WTC11 (cell line): ENCODE measurements at regions not wholly inside any gene's neighbourhood (a gene's known extent, or its start where the extent isn't known, plus 50 kb on each side); places are given as distances from the start of the nearest gene placed in this dataset.
A peak's percentile ranks its signal among the peaks of the same experiment; 100 is the strongest.

Experiments used
- ATAC-seq: fragments of 200-7000 bp; cut with Tn5 transposase; 2 replicates; pipeline ENCODE4 v1.10.0; 2021; ENCODE audit warnings: mild to moderate bottlenecking, moderate library complexity
- CTCF ChIA-PET: fragments of 300-600 bp; sonication (Branson Sonifier 250); formaldehyde crosslinking; loops from one replicate; lab custom pipeline; 2021; ENCODE audit warnings: antibody characterized with exemption; lab: Charles Lee
- POLR2A ChIA-PET: fragments of 350-600 bp; sonication (Branson Sonifier 250); formaldehyde crosslinking; loops from one replicate; lab custom pipeline; 2021; ENCODE audit warnings: antibody characterized with exemption; lab: Charles Lee
- DNase-seq: peaks from one replicate; pipeline ENCODE4 v3.0.0; 2021; ENCODE audit warnings: low spot score
- H3K27ac Mint-ChIP-seq: 2 replicates; pipeline ENCODE4 v1.8.0; 2021; ENCODE audit warnings: mixed read lengths
- H3K27me3 Mint-ChIP-seq: 2 replicates; pipeline ENCODE4 v1.8.0; 2021; ENCODE audit warnings: low read depth, mild to moderate bottlenecking, moderate library complexity, mixed read lengths
- H3K36me3 Mint-ChIP-seq: 2 replicates; pipeline ENCODE4 v1.8.0; 2021; ENCODE audit warnings: mixed read lengths
- H3K4me1 Mint-ChIP-seq: 2 replicates; pipeline ENCODE4 v1.8.0; 2022; ENCODE audit warnings: mixed read lengths
- H3K4me3 Mint-ChIP-seq: 2 replicates; pipeline ENCODE4 v1.8.0; 2021; ENCODE audit warnings: mild to moderate bottlenecking, moderate library complexity, mixed read lengths
- H3K9me3 Mint-ChIP-seq: 2 replicates; pipeline ENCODE4 v1.8.0; 2021; ENCODE audit warnings: mixed read lengths
- FOXJ3 ChIP-seq: sonication (generic); formaldehyde crosslinking; IDR thresholded peaks from 2 replicates; pipeline ENCODE4 v1.9.0; 2021; ENCODE audit warnings: missing genetic modification reagents, mild to moderate bottlenecking, borderline replicate concordance
- FOXP1 ChIP-seq: sonication (generic); formaldehyde crosslinking; IDR thresholded peaks from 2 replicates; pipeline ENCODE4 v1.8.0; 2022; ENCODE audit warnings: missing genetic modification reagents, mild to moderate bottlenecking, moderate library complexity, borderline replicate concordance
- GABPB1 ChIP-seq: sonication (generic); formaldehyde crosslinking; IDR thresholded peaks from 2 replicates; pipeline ENCODE4 v1.8.1; 2023; ENCODE audit warnings: mild to moderate bottlenecking, missing genetic modification reagents
- MYBL2 ChIP-seq: sonication (generic); formaldehyde crosslinking; IDR thresholded peaks from 2 replicates; pipeline ENCODE4 v1.8.1; 2023; ENCODE audit warnings: mild to moderate bottlenecking, moderate library complexity, missing genetic modification reagents
- NFYB ChIP-seq: sonication (generic); formaldehyde crosslinking; conservative IDR thresholded peaks from 2 replicates; pipeline ENCODE4 v1.8.0; 2022; ENCODE audit warnings: low read depth, missing genetic modification reagents
- SMAD3 ChIP-seq: sonication (generic); formaldehyde crosslinking; IDR thresholded peaks from 2 replicates; pipeline ENCODE4 v1.8.0; 2022; ENCODE audit warnings: missing genetic modification reagents, mild to moderate bottlenecking, borderline replicate concordance
- SMAD4 ChIP-seq: sonication (generic); formaldehyde crosslinking; IDR thresholded peaks from 2 replicates; pipeline ENCODE4 v1.8.0; 2022; ENCODE audit warnings: mild to moderate bottlenecking, missing genetic modification reagents
- TEAD1 ChIP-seq: sonication (generic); formaldehyde crosslinking; IDR thresholded peaks from 2 replicates; pipeline ENCODE4 v1.8.0; 2022; ENCODE audit warnings: mild to moderate bottlenecking, missing genetic modification reagents
- ZNF138 ChIP-seq: sonication (generic); formaldehyde crosslinking; conservative IDR thresholded peaks from 2 replicates; pipeline ENCODE4 v1.8.1; 2022; ENCODE audit warnings: mild to moderate bottlenecking, moderate library complexity, missing genetic modification reagents
- ZNF263 ChIP-seq: sonication (generic); formaldehyde crosslinking; IDR thresholded peaks from 2 replicates; pipeline ENCODE4 v1.8.1; 2022; ENCODE audit warnings: low read depth, mild to moderate bottlenecking, moderate library complexity, missing genetic modification reagents
- ZNF317 ChIP-seq: sonication (generic); formaldehyde crosslinking; IDR thresholded peaks from 2 replicates; pipeline ENCODE4 v1.8.1; 2023; ENCODE audit warnings: low read depth, mild to moderate bottlenecking, moderate library complexity, missing genetic modification reagents, borderline replicate concordance
- ZNF396 ChIP-seq: fragments of 250-450 bp; sonication (Bioruptor Pico); IDR thresholded peaks from 2 replicates; pipeline ENCODE4 v1.8.0; 2021; ENCODE audit warnings: mild to moderate bottlenecking, moderate library complexity, borderline replicate concordance
- TF ChIP-seq, protein P1 (sequence below): sonication (generic); formaldehyde crosslinking; IDR thresholded peaks from 2 replicates; pipeline ENCODE4 v1.8.1; 2023; ENCODE audit warnings: mild to moderate bottlenecking, missing genetic modification reagents
- TF ChIP-seq, protein P2 (sequence below): sonication (generic); formaldehyde crosslinking; conservative IDR thresholded peaks from 2 replicates; pipeline ENCODE4 v1.8.1; 2023; ENCODE audit warnings: mild to moderate bottlenecking, low read depth, missing genetic modification reagents, moderate library complexity
- TF ChIP-seq, protein P3 (sequence below): sonication (generic); formaldehyde crosslinking; IDR thresholded peaks from 2 replicates; pipeline ENCODE4 v1.8.0; 2022; ENCODE audit warnings: mild to moderate bottlenecking, missing genetic modification reagents
- TF ChIP-seq, protein P4 (sequence below): fragments of 250-450 bp; sonication (Bioruptor Pico); IDR thresholded peaks from 2 replicates; pipeline ENCODE4 v1.9.0; 2021; ENCODE audit warnings: moderate library complexity, mild to moderate bottlenecking, inconsistent platforms, borderline replicate concordance
- TF ChIP-seq, protein P5 (sequence below): fragments of 250-450 bp; sonication (Bioruptor Pico); IDR thresholded peaks from 2 replicates; pipeline ENCODE4 v1.9.0; 2021; ENCODE audit warnings: mild to moderate bottlenecking

DNA sequence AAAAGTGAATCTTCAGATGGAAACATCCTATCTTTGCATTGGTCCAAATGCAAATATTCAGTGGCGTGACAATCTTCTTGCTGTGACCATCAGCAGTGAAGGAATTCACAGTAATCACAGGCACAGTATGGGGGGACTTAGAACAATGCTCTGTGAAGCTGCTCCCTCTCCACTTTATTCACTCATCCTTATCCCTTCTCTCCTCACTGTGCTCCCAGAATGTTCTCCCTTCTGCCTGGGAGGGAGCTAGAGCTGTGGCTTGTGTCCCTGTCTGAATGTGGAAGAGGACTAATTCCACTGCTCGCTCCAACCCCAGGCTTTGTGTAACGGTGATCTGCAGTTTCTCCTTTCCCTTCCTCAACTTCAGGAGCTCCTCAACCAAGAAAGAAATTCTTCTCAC, 243.7 kb downstream of the ALDH8A1 start:
- 0 out of 2 replicates have a peak overlapping the region, but pooled peaks have one; percentile 50 for H3K27ac Mint-ChIP-seq
- POLR2A ChIA-PET, result no interaction called here
- H3K36me3 Mint-ChIP-seq, result no peaks in the 10 kb centered on the region; the same call in 1 of the 2 replicates
- no peak overlapping the region for H3K4me3 Mint-ChIP-seq
- DNase-seq (no peak), ATAC-seq (peak; percentile 80)
- CTCF ChIA-PET, result interaction anchor here (0.6 to 0.9 kb wide), 4 partner anchors 11 to 65 kb away, joined by 3 to 7 read pairs (median 4); no protein-coding TSS in a partner anchor
- H3K9me3 Mint-ChIP-seq, result peaks cover 10% of the 10 kb centered on the region
- H3K4me1 Mint-ChIP-seq, result peaks cover 30% of the 10 kb centered on the region
- no peaks in the 10 kb centered on the region for H3K27me3 Mint-ChIP-seq
- TF ChIP-seq, protein P1, sequence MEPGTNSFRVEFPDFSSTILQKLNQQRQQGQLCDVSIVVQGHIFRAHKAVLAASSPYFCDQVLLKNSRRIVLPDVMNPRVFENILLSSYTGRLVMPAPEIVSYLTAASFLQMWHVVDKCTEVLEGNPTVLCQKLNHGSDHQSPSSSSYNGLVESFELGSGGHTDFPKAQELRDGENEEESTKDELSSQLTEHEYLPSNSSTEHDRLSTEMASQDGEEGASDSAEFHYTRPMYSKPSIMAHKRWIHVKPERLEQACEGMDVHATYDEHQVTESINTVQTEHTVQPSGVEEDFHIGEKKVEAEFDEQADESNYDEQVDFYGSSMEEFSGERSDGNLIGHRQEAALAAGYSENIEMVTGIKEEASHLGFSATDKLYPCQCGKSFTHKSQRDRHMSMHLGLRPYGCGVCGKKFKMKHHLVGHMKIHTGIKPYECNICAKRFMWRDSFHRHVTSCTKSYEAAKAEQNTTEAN (CRISPR knock-in tag), result no peak
- TF ChIP-seq ZNF396 (CRISPR knock-in tag) (no peak), ZNF138 (CRISPR knock-in tag) (no peak), ZNF317 (CRISPR knock-in tag) (0 out of 2 replicates have a peak, but pooled peaks have one; percentile 22), TEAD1 (peak; percentile 56; the same call in 1 of the 2 replicates)

DNA sequence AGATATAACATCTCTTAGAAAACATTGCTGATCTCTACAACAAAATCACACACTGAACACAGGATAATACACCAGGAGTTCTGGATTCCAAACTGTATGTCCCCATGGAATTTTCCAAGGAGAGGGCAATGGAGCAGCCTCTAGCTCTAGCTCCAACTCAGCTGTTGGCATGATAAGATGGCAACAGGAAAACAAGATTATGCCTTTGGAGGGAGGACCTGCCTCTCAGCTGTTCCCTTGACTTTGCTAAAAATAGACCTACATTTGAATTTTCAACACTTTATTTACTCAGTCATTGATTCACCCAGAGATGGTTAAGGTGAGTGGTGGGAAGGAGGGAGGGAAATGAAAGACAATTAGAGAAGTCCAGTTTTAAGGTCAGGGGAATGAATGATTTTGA, 246.7 kb downstream of the ALDH8A1 start:
- H3K36me3 Mint-ChIP-seq, result no peaks in the 10 kb centered on the region; the same call in 1 of the 2 replicates
- no peak overlapping the region for H3K4me3 Mint-ChIP-seq
- CTCF ChIA-PET, result no interaction called here
- H3K9me3 Mint-ChIP-seq, result peaks cover 10% of the 10 kb centered on the region
- DNase-seq, result no peak
- H3K27ac Mint-ChIP-seq, result no peak overlapping the region
- H3K4me1 Mint-ChIP-seq, result peaks cover 26% of the 10 kb centered on the region
- TF ChIP-seq, protein P2, sequence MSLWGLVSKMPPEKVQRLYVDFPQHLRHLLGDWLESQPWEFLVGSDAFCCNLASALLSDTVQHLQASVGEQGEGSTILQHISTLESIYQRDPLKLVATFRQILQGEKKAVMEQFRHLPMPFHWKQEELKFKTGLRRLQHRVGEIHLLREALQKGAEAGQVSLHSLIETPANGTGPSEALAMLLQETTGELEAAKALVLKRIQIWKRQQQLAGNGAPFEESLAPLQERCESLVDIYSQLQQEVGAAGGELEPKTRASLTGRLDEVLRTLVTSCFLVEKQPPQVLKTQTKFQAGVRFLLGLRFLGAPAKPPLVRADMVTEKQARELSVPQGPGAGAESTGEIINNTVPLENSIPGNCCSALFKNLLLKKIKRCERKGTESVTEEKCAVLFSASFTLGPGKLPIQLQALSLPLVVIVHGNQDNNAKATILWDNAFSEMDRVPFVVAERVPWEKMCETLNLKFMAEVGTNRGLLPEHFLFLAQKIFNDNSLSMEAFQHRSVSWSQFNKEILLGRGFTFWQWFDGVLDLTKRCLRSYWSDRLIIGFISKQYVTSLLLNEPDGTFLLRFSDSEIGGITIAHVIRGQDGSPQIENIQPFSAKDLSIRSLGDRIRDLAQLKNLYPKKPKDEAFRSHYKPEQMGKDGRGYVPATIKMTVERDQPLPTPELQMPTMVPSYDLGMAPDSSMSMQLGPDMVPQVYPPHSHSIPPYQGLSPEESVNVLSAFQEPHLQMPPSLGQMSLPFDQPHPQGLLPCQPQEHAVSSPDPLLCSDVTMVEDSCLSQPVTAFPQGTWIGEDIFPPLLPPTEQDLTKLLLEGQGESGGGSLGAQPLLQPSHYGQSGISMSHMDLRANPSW, result no peak
- no peak for TF ChIP-seq FOXJ3 (CRISPR knock-in tag)
- no peak for TF ChIP-seq FOXP1 (CRISPR knock-in tag)
- TF ChIP-seq, protein P3, sequence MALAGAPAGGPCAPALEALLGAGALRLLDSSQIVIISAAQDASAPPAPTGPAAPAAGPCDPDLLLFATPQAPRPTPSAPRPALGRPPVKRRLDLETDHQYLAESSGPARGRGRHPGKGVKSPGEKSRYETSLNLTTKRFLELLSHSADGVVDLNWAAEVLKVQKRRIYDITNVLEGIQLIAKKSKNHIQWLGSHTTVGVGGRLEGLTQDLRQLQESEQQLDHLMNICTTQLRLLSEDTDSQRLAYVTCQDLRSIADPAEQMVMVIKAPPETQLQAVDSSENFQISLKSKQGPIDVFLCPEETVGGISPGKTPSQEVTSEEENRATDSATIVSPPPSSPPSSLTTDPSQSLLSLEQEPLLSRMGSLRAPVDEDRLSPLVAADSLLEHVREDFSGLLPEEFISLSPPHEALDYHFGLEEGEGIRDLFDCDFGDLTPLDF (CRISPR knock-in tag), result no peak
- no peak for TF ChIP-seq TEAD1
- TF ChIP-seq SMAD4 (CRISPR knock-in tag), result no peak
- TF ChIP-seq SMAD3 (CRISPR knock-in tag), result no peak
- TF ChIP-seq ZNF263, result no peak
- no peak for TF ChIP-seq GABPB1
- TF ChIP-seq NFYB (CRISPR knock-in tag), result no peak
- no peak for TF ChIP-seq MYBL2 (CRISPR knock-in tag)
- TF ChIP-seq, protein P4, sequence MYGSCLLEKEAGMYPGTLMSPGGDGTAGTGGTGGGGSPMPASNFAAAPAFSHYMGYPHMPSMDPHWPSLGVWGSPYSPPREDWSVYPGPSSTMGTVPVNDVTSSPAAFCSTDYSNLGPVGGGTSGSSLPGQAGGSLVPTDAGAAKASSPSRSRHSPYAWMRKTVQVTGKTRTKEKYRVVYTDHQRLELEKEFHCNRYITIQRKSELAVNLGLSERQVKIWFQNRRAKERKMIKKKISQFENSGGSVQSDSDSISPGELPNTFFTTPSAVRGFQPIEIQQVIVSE (CRISPR knock-in tag), result no peak
- TF ChIP-seq, protein P5, sequence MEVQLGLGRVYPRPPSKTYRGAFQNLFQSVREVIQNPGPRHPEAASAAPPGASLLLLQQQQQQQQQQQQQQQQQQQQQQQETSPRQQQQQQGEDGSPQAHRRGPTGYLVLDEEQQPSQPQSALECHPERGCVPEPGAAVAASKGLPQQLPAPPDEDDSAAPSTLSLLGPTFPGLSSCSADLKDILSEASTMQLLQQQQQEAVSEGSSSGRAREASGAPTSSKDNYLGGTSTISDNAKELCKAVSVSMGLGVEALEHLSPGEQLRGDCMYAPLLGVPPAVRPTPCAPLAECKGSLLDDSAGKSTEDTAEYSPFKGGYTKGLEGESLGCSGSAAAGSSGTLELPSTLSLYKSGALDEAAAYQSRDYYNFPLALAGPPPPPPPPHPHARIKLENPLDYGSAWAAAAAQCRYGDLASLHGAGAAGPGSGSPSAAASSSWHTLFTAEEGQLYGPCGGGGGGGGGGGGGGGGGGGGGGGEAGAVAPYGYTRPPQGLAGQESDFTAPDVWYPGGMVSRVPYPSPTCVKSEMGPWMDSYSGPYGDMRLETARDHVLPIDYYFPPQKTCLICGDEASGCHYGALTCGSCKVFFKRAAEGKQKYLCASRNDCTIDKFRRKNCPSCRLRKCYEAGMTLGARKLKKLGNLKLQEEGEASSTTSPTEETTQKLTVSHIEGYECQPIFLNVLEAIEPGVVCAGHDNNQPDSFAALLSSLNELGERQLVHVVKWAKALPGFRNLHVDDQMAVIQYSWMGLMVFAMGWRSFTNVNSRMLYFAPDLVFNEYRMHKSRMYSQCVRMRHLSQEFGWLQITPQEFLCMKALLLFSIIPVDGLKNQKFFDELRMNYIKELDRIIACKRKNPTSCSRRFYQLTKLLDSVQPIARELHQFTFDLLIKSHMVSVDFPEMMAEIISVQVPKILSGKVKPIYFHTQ (CRISPR knock-in tag), result no peak
- TF ChIP-seq, all 79 proteins: peak for 0
- no peaks in the 10 kb centered on the region for H3K27me3 Mint-ChIP-seq
- ATAC-seq, result no peak
- POLR2A ChIA-PET, result no interaction called here
